Right lobe of liver (tissue), 4 donors: ENCODE measurements at regions not wholly inside any gene's neighbourhood (a gene's known extent, or its start where the extent isn't known, plus 50 kb on each side); places are given as distances from the start of the nearest gene placed in this dataset.

ENCODE experiments used
- CTCF ChIP-seq, 4 donors: fragments of 200-600 bp in 3 of 4; fragments of 450-650 bp in 1 of 4; IDR thresholded peaks; one replicate each; pipeline versions ENCODE4 v1.5.1 to v1.8.0; 2016 to 2022; ENCODE audit warnings: antibody characterized with exemption in 4 of 4, mild to moderate bottlenecking in 2 of 4
- POLR2A ChIP-seq: fragments of 450-650 bp; IDR thresholded peaks from one replicate; pipeline ENCODE4 v1.6.1; 2017; ENCODE audit warnings: antibody characterized with exemption, mild to moderate bottlenecking
- donor health status: DM: no; HTN: no; CAD: no.
- donor health status: DM: no; HTN: no; CAD: no.
- donor health status: DM: no; HTN: yes; CAD: no.

GRCh38 chr1:72433591-72433990 lies 151.3 kb upstream of the NEGR1 start:
- no peak for TF ChIP-seq POLR2A
- no peak for TF ChIP-seq CTCF (IDR thresholded peaks at IDR 0.05)
